HepG2 (cell line): ENCODE measurements at regions not wholly inside any gene's neighbourhood (a gene's known extent, or its start where the extent isn't known, plus 50 kb on each side); places are given as distances from the start of the nearest gene placed in this dataset.
"Not testable (repeated sequence)": the region's sequence is repeated elsewhere in the genome, so short reads cannot be mapped to it uniquely, and the experiment has no call there.

ENCODE experiments used
- ATAC-seq: fragments of 200-7000 bp; cut with Tn5 transposase; 3 replicates; pipeline ENCODE4 v1.9.1; 2020; ENCODE audit warnings: mild to moderate bottlenecking, moderate library complexity
- BruUV-seq: library from RNA; stranded (reverse); fragments of 400-500 nt; replicated peaks from 2 replicates; lab custom pipeline; 2021; lab: Mats Ljungman, UMichigan
- CTCF ChIA-PET: fragments of 300-600 bp; formaldehyde crosslinking; extraction: SDS; loops from one replicate; lab custom pipeline; 2021; ENCODE audit warnings: low total read pairs, inconsistent platforms, low intra/inter-chr PET ratio; lab: Yijun Ruan, JAX
- POLR2A ChIA-PET: fragments of 350-600 bp; sonication (Branson Sonifier 250); formaldehyde crosslinking; loops from one replicate; lab custom pipeline; 2020; ENCODE audit warnings: antibody characterized with exemption, inconsistent platforms; lab: Yijun Ruan, JAX
- DNase-seq: peaks from one replicate; pipeline ENCODE4 v3.0.0-alpha.2; 2015; ENCODE audit warnings: low spot score
- FAIRE-seq: peaks from 3 replicates; lab custom pipeline; 2011; peaks lifted over from hg19 to GRCh38; lab: Jason Lieb, UNC
- H2AFZ ChIP-seq: one replicate; pipeline ENCODE4 v1.6.1; 2011; ENCODE audit warnings: low read length, inconsistent platforms
- H3K27ac ChIP-seq: fragments of 300-600 bp; 3 replicates; pipeline ENCODE4 v1.8.0; 2011; ENCODE audit warnings: mixed run types, mild to moderate bottlenecking, mixed read lengths, low read length, inconsistent platforms; ENCODE audit not compliant: insufficient read depth; ENCODE audit errors: extremely low read length
- H3K27me3 ChIP-seq, 2 experiments: fragments of 200-600 bp in 1 of 2; 2 replicates in 1 of 2; 3 replicates in 1 of 2; pipeline versions ENCODE4 v1.6.0 to v1.8.0; 2011; ENCODE audit warnings: low read length in 2 of 2, mild to moderate bottlenecking in 2 of 2, moderate library complexity in 2 of 2, inconsistent platforms in 1 of 2; ENCODE audit not compliant: insufficient read depth in 2 of 2, control insufficient read depth in 1 of 2
- H3K36me3 ChIP-seq, 2 experiments: fragments of 200-600 bp in 1 of 2; replicated peaks in 1 of 2; 2 replicates in 1 of 2; 3 replicates in 1 of 2; pipeline versions ENCODE4 v1.5.1 to v1.8.0; 2011; ENCODE audit warnings: low read length in 2 of 2, inconsistent platforms in 1 of 2; ENCODE audit not compliant: insufficient read depth in 2 of 2, control insufficient read depth in 1 of 2
- H3K4me1 ChIP-seq: 2 replicates; pipeline ENCODE4 v1.5.1; 2012; ENCODE audit warnings: low read length, inconsistent platforms; ENCODE audit not compliant: insufficient read depth
- H3K4me2 ChIP-seq: 2 replicates; pipeline ENCODE4 v1.6.0; 2011; ENCODE audit warnings: low read depth, low read length, inconsistent platforms
- H3K4me3 ChIP-seq, 3 experiments: fragments of 200-600 bp in 1 of 3; sonication (generic), shearing (Covaris generic) in 1 of 3; replicated peaks in 1 of 3; 2 replicates each; pipeline ENCODE4 v1.5.1; 2011 to 2016; ENCODE audit warnings: low read length in 3 of 3, inconsistent platforms in 2 of 3, low read depth in 2 of 3, mild to moderate bottlenecking in 2 of 3, control low read depth in 1 of 3, mixed read lengths in 1 of 3; ENCODE audit not compliant: insufficient read depth in 1 of 3
- H3K79me2 ChIP-seq: one replicate; pipeline ENCODE4 v1.6.1; 2011; ENCODE audit warnings: low read length, inconsistent platforms; ENCODE audit not compliant: insufficient read depth
- H3K9ac ChIP-seq: 2 replicates; pipeline ENCODE4 v1.6.0; 2011; ENCODE audit warnings: mild to moderate bottlenecking, low read depth, low read length, inconsistent platforms; ENCODE audit not compliant: insufficient read depth
- H3K9me3 ChIP-seq: 2 replicates; pipeline ENCODE4 v1.5.1; 2012; ENCODE audit warnings: mild to moderate bottlenecking, low read length
- H4K20me1 ChIP-seq: 2 replicates; pipeline ENCODE4 v1.6.0; 2011; ENCODE audit warnings: inconsistent platforms, mild to moderate bottlenecking, low read length, moderate library complexity; ENCODE audit not compliant: insufficient read depth
- ATRX ChIP-seq: sonication (generic); formaldehyde crosslinking; IDR thresholded peaks from 2 replicates; pipeline ENCODE4 v1.4.0; 2020; ENCODE audit warnings: missing genetic modification reagents, borderline replicate concordance
- CTCF ChIP-seq: sonication (generic); formaldehyde crosslinking; IDR thresholded peaks from 2 replicates; pipeline ENCODE4 v1.5.0; 2020; ENCODE audit warnings: mild to moderate bottlenecking, missing genetic modification reagents, moderate library complexity
- STAG1 ChIP-seq: sonication (generic); formaldehyde crosslinking; IDR thresholded peaks from 2 replicates; pipeline ENCODE4 v1.4.0; 2020; ENCODE audit warnings: missing genetic modification reagents
- WGBS: methylation state at CpG from one replicate; pipeline ENCODE4 v1.1.6; 2017; ENCODE audit warnings: low lambda C conversion rate; 5-methylcytosine and 5-hydroxymethylcytosine counted together
- in situ Hi-C: cut with HindIII; loops from 2 replicates; pipeline ENCODE4 v1.10.0; 2017; ENCODE audit warnings: low pct_unique_long_range_greater_than_20kb; ENCODE audit not compliant: extremely low pct_ligation_motif_present
- intact Hi-C: fragments of 100-400 bp; cut with micrococcal nuclease; formaldehyde crosslinking; loops from one replicate; pipeline ENCODE4 v1.10.0; 2022; ENCODE audit not compliant: unreplicated experiment

GRCh38 chr2:187658952-187659525 lies 104.8 kb upstream of the TFPI start:
- Histone ChIP-seq H4K20me1 (no peaks in the 10 kb centered on the region), H3K9ac (no peak overlapping the region), H3K27ac (no peak overlapping the region), H3K36me3 (no peaks in the 10 kb centered on the region), H3K9me3 (no peaks in the 10 kb centered on the region), H3K79me2 (no peaks in the 10 kb centered on the region), H3K4me2 (no peak overlapping the region), H3K4me1 (no peaks in the 10 kb centered on the region), H3K27me3 (peaks cover 0 to 4% of the 10 kb centered on the region in 2 experiments; a peak in 1 of 5 replicates), H3K4me3 (no peak overlapping the region), H2AFZ (no peak overlapping the region)
- peak; percentile 23; the same call in 1 of the 2 replicates for TF ChIP-seq STAG1 (CRISPR knock-in tag)
- peak; percentile 30; the same call in 1 of the 2 replicates for TF ChIP-seq CTCF
- no peak for TF ChIP-seq ATRX (CRISPR knock-in tag)
- peak; percentile 96 for ATAC-seq
- no TSS peak for BruUV-seq
- ChIA-PET POLR2A (no interaction called here), CTCF (no interaction called here)
- in situ Hi-C loops = no loop called here
- intact Hi-C loops = loop anchor here (5.0 kb wide), 1 partner anchor 183 kb away; no protein-coding TSS in a partner anchor
- 6% methylated on average over 5 of the region's 5 CpGs for WGBS
- DNase-seq = peak; percentile 24
- no peak for FAIRE-seq

- H3K9ac ChIP-seq, H3K4me2 ChIP-seq, H3K27me3 ChIP-seq, FAIRE-seq, ATAC-seq, BruUV-seq, DNase-seq, H3K36me3 ChIP-seq, H3K4me3 ChIP-seq, H3K4me1 ChIP-seq, H4K20me1 ChIP-seq, H3K9me3 ChIP-seq, in situ Hi-C loops, H3K27ac ChIP-seq, H2AFZ ChIP-seq, H3K79me2 ChIP-seq, POLR2A ChIA-PET, CTCF ChIA-PET, intact Hi-C loops: not testable (repeated sequence)
- WGBS = 4% methylated on average over 2 of the region's 2 CpGs
Observed at GRCh38 chr2:187676050-187676449, 121.8 kb upstream of the TFPI start.
